Testis (tissue), 2 donors: ENCODE measurements at regions not wholly inside any gene's neighbourhood (a gene's known extent, or its start where the extent isn't known, plus 50 kb on each side); places are given as distances from the start of the nearest gene placed in this dataset.
A peak's percentile ranks its signal among the peaks of the same experiment; 100 is the strongest.

ENCODE experiments used
- DNase-seq: peaks from one replicate; pipeline ENCODE4 v3.0.0-alpha.2; 2019
- H3K27ac ChIP-seq, 2 donors: fragments of 200-600 bp; sonication (generic); one replicate each; pipeline ENCODE4 v1.5.1; 2019
- H3K27me3 ChIP-seq: fragments of 200-600 bp; sonication (generic); one replicate; pipeline ENCODE4 v1.5.1; 2019
- H3K36me3 ChIP-seq: fragments of 200-600 bp; sonication (generic); one replicate; pipeline ENCODE4 v1.5.1; 2017; ENCODE audit warnings: low read depth; ENCODE audit errors: missing control alignments
- H3K4me1 ChIP-seq: fragments of 200-600 bp; sonication (generic); one replicate; pipeline ENCODE4 v1.5.1; 2019
- H3K4me3 ChIP-seq, 2 donors: fragments of 200-600 bp; sonication (generic); one replicate each; pipeline ENCODE4 v1.5.1; 2017 to 2019
- H3K9me3 ChIP-seq: fragments of 200-600 bp; sonication (generic); one replicate; pipeline ENCODE4 v1.5.1; 2017
- POLR2A ChIP-seq: fragments of 450-650 bp; IDR thresholded peaks from one replicate; pipeline ENCODE4 v1.6.1; 2017; ENCODE audit warnings: antibody characterized with exemption, mild to moderate bottlenecking, moderate library complexity
- WGBS, 2 donors: methylation state at CpG; one replicate each; pipeline ENCODE4 v1.1.5; 2018; 5-methylcytosine and 5-hydroxymethylcytosine counted together
- intact Hi-C: fragments of 100-400 bp; cut with DNase I; formaldehyde crosslinking; loops from one replicate; pipeline ENCODE4 v1.15.1; 2023; ENCODE audit warnings: low total_unique reads
- TF ChIP-seq, protein P1 (sequence below), 3 experiments: fragments of 450-650 bp in 2 of 3; fragments of 200-600 bp in 1 of 3; sonication (generic) in 1 of 3; IDR thresholded peaks; one replicate each; pipeline ENCODE4 v1.5.1; 2016 to 2019; ENCODE audit warnings: antibody characterized with exemption in 3 of 3, mild to moderate bottlenecking in 2 of 3, moderate library complexity in 1 of 3

DNA sequence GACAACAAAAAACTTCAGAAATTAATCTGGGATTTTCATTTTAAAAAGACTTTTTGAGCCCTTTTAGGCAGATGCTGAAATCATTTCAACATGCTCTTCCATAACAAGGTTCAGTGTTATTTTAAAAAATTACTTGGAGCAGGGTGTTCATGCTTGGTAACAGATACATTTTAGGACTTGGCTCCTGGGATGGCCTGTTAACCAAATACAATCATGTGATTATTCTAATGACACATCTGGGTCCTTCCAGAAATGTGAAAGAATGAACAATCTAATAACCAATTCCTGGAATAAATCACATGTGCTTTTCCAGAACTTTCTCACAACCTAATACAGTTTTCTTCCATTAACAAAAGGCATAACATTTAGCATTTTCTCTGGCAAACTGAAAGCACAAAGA, 379.8 kb upstream of the RUNX1 start:
- no peak overlapping the region for H3K4me3 ChIP-seq
- peaks cover 3% of the 10 kb centered on the region for H3K4me1 ChIP-seq
- no peak for DNase-seq
- TF ChIP-seq POLR2A: no peak
- TF ChIP-seq, protein P1, sequence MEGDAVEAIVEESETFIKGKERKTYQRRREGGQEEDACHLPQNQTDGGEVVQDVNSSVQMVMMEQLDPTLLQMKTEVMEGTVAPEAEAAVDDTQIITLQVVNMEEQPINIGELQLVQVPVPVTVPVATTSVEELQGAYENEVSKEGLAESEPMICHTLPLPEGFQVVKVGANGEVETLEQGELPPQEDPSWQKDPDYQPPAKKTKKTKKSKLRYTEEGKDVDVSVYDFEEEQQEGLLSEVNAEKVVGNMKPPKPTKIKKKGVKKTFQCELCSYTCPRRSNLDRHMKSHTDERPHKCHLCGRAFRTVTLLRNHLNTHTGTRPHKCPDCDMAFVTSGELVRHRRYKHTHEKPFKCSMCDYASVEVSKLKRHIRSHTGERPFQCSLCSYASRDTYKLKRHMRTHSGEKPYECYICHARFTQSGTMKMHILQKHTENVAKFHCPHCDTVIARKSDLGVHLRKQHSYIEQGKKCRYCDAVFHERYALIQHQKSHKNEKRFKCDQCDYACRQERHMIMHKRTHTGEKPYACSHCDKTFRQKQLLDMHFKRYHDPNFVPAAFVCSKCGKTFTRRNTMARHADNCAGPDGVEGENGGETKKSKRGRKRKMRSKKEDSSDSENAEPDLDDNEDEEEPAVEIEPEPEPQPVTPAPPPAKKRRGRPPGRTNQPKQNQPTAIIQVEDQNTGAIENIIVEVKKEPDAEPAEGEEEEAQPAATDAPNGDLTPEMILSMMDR (IDR thresholded peaks at IDR 0.05): no peak
- H3K9me3 ChIP-seq: no peaks in the 10 kb centered on the region
- H3K27ac ChIP-seq: peak overlapping the region in 1 of 2 donors; percentile 35
- no peaks in the 10 kb centered on the region for H3K36me3 ChIP-seq
- H3K27me3 ChIP-seq: no peaks in the 10 kb centered on the region
- intact Hi-C loops: no loop called here

DNA sequence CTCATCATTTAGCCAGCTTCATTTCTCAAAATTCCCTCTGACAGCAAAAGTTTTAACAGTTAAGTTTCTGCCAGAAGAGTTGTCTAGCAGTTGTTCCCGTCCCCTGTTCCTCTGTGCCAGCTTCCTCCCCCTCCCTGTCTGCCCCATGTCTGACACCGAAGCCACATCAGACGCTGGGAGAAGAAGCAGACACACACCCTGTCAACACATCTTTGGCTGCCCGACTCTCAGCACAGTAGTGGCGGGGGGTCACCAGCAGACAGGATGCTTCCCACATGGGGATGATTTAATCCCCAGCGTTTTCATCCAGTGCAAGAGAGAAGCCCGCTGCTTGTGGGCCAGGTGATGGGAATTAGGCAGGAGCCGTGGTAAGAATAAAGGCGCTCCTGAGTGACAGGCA, 379.4 kb upstream of the RUNX1 start:
- peak overlapping the region in 1 of 2 donors; percentile 35 for H3K27ac ChIP-seq

DNA sequence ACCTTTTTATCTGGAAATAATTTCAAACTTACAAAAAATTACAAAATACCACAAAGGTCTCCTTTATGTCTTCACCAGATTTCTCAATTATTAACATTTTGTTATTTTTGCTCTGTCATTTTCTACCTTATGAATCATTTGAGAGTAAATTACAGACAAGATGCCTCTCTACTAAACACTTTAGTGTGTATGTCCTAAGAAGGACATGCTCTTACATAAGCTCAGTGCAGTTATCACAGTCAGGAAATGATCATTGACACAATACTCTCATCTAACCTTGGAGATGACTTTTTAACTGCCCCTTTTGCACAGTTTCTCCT, 378.9 kb upstream of the RUNX1 start:
- intact Hi-C loops: no loop called here
- H3K27me3 ChIP-seq: no peaks in the 10 kb centered on the region

More for the DNA sequence above, 379.4 kb upstream of the RUNX1 start:
- intact Hi-C loops: no loop called here
- Histone ChIP-seq H3K4me1 (peaks cover 3% of the 10 kb centered on the region), H3K36me3 (no peaks in the 10 kb centered on the region), H3K9me3 (no peaks in the 10 kb centered on the region), H3K27me3 (no peaks in the 10 kb centered on the region), H3K4me3 (no peak overlapping the region)
- WGBS, 2 donors: 23 to 39% methylated on average over 9 of the region's 9 CpGs
- peak; percentile 21 for DNase-seq
- TF ChIP-seq, protein P1 (IDR thresholded peaks at IDR 0.05): no peak
- TF ChIP-seq POLR2A: no peak

DNA sequence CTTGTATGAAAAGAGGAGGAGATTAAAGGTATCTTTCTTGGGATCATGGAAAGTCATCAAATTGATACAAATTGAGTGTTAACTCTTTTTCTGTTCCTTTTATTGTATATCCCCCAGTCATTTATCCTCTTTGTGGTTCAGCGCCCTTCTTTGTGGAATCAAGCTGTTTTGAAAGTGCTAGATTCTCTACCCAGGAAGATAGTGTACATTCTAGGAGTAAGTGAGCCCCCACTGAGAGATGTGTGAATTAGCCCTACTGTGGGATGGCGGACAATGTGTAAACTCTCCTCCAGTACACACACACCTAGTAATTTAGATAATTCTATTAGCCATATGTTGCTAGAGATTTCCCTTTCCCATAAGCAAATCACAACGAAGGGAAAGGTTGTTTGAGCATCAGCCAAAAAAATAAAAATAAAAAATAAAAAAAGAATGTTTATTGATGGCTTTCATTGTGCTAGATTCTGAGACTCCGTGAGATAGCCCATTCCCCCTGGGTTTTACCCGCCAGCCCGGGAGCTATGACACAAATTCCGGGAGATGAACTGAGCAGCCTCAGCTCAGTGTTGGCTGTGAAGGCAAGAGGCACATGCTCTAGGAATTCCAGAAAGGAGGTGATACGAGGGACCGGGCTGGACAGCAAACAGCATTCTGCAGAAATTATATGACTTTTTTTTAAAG, 378.4 kb upstream of the RUNX1 start:
- peaks cover 3% of the 10 kb centered on the region for H3K4me1 ChIP-seq
- H3K4me3 ChIP-seq: no peak overlapping the region
- WGBS, 2 donors: 67 to 73% methylated on average over 9 of the region's 9 CpGs
- TF ChIP-seq POLR2A: no peak
- TF ChIP-seq, protein P1 (IDR thresholded peaks at IDR 0.05): no peak
- no peaks in the 10 kb centered on the region for H3K9me3 ChIP-seq
- H3K27ac ChIP-seq: no peak overlapping the region
- no peaks in the 10 kb centered on the region for H3K27me3 ChIP-seq
- H3K36me3 ChIP-seq: no peaks in the 10 kb centered on the region
- DNase-seq: peak; percentile 54
- intact Hi-C loops: no loop called here

More for the DNA sequence above, 378.9 kb upstream of the RUNX1 start:
- Histone ChIP-seq H3K4me1 (peaks cover 3% of the 10 kb centered on the region), H3K27ac (no peak overlapping the region), H3K36me3 (no peaks in the 10 kb centered on the region), H3K4me3 (no peak overlapping the region), H3K9me3 (no peaks in the 10 kb centered on the region)
- no peak for DNase-seq
- TF ChIP-seq, protein P1 (IDR thresholded peaks at IDR 0.05): no peak
- no peak for TF ChIP-seq POLR2A

DNA sequence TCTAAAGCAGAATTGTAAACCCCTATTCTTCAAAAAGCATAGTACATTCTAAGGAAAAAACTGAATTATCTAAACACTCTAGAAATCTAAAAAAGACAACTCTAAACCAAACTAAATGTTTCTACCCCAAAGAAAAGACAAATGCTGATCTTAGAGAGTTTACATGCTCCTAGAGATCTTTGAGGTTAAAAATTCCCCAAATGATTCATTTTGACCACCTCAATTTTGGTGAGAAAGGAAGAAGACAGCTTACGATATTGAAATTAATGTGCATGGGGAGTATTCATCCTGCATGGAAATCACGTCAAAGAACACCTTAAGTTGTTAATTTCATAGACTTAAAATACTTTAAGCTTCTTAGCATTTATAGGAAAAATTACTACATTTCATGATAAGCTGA, 377.8 kb upstream of the RUNX1 start:
- no peak for TF ChIP-seq POLR2A
- TF ChIP-seq, protein P1 (IDR thresholded peaks at IDR 0.05): no peak
- Histone ChIP-seq H3K4me1 (peaks cover 3% of the 10 kb centered on the region), H3K4me3 (no peak overlapping the region), H3K27me3 (no peaks in the 10 kb centered on the region), H3K36me3 (no peaks in the 10 kb centered on the region), H3K27ac (no peak overlapping the region), H3K9me3 (no peaks in the 10 kb centered on the region)
- intact Hi-C loops: no loop called here
- DNase-seq: no peak
- WGBS, 2 donors: 84% methylated on average over 2 of the region's 2 CpGs
